CD4-positive, alpha-beta T cell treated with Interleukin-4 for 1 hour (primary cell): ENCODE measurements at regions not wholly inside any gene's neighbourhood (a gene's known extent, or its start where the extent isn't known, plus 50 kb on each side); places are given as distances from the start of the nearest gene placed in this dataset.
"Not testable (repeated sequence)": the region's sequence is repeated elsewhere in the genome, so short reads cannot be mapped to it uniquely, and the experiment has no call there.

Experiments used
- DNase-seq, 2 donors: peaks; one replicate each; pipeline ENCODE4 v3.0.0-alpha.2; 2020 to 2022

- no peak for DNase-seq
Measured at GRCh38 chr1:234897754-234898454, 230.7 kb downstream of the TOMM20 start.

DNA sequence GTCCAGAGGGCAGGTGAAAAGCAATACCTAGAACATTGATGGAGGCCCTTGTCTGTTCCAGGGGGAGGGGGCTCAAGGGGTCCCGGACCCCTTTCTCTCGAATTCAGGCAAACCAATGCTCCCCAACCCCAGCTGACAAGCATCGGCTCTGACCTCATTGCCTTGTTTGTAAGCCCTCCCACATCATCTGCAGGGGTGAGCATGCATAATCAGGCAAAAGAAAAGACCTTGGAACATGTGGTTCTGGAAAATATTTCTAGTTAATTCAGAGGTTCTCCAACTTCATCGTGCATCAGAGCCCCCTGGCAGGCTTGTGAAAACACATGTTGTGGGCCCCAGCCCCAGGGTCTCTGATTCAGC lies 231.3 kb downstream of the TOMM20 start:
- no peak for DNase-seq

DNA sequence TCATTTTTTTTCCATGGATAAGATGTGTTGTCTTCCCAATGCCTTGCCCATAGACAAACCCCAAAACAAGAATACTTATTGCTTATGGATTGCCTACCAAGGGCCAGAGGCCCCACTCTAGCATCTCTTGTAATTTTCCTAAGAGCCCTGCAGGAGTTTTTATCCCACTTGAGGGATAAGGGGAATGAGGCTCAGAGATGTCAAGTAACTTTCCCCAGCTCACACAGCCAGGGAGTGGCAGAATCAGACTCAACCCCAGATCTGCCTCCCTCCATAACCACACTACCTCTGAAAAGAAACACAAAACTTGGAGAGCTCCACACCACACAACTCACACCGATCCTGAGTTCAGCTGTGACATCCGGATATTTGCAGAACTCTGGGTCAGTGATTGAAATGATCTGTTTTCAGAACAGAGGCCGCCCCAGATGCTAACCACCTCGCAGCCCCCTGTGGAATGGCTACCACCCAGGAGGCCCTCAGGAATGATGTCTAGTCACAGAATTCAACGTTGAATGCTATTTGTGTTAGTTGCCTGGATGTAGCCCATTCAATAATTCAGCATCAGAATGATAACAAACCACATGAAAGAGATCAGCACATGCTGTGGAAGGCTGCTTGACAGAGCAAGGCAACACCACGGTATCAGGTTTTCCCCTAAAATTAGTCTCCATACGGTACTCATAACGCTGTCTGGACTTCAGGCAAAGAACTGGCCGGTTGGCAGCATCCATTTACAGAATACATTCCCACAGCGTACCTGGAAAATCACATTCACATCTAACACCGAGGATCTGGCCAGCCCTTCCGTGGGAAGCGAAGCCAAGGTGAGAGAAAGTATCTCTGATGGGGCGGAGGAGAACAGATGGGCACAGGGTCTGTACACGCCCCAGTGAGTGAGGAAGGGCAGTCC lies 231.9 kb downstream of the TOMM20 start:
- no peak for DNase-seq

DNA sequence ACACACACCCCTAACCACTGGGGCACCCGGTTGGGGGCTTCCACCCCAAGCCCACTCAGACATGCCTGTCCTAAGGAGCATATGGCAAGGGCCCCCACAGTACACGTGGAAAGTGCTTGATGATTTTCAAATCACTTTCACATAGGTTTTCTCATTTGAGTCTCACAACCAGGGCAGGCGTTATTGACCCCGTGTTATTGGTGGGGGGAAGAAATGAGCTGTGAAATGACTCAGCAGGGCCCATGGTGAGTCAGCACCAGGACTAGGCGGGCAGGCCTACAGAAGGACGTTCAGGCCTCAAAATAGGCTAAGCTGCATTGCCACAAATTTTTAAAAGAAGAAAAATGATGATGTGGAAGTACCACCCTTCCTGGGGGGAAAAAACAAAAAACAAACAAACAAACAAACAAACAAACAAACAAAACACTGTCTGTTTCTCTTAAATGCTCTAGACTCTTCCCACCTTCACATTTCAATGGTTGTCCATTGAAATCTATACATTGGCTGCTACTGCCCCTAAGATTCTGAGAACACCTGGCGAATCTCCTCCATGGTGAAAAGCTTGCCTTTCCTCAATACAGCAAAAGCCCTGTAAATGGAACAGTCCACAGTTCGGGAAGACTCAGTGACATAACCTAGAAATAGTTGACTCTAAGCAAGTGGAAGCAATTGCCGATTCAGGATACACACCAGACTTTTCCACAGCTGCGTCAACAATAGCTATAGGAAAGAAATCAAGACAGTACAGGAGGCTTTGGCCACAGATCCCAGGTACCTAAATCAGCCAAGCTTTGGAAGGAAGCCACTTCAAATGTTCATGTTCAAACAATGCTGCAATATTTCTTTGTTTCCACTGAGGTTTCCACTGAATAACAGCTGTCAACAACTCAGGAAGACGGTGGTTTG lies 234.7 kb downstream of the TOMM20 start:
- peak in 1 of 2 donors; percentile 25 for DNase-seq

GRCh38 chr1:234893359-234893724 lies 235.3 kb downstream of the TOMM20 start:
- no peak for DNase-seq

DNA sequence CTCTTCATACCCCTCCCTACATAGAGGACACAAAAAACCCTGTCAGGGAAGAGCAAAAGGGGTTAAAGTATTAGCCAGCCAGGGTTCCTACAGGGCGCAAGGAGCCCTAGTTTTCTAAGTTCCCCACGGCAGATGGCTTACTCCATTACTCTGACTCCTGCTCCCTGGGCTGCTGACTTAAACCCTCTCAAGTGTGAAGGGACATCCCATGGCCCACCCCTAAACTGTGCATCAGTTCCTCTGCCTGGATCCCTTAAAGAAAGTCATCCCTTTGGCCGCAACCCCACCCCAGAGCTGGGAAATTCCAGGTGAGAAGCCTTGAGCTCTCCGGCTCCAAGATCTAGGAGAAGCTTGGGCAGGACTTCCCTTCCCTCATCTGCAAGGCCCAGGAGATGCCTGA lies 236.0 kb downstream of the TOMM20 start:
- DNase-seq: no peak

GRCh38 chr1:234891427-234891826 lies 237.2 kb downstream of the TOMM20 start:
- DNase-seq: no peak

DNA sequence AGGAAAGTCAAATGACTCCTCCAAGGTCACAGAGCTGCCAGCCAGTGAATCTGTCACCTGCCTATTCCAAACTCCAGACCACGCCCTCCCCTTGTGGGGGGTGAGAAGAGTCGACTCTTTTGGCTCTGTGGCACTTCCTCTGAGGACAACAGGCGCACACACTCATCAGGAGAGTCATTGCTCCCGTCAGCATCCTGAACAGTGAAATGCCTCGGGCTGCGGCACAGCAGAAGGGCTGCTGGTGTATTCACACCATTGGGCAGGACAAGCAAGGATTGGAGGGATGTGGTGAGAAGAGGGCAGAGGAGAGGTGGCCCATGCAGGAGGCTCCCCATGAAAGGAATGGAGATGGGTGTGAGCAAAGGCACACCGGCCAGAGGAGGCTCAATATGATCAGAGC lies 239.0 kb downstream of the TOMM20 start:
- DNase-seq: no peak

GRCh38 chr1:234888247-234888646 lies 240.4 kb downstream of the TOMM20 start:
- not testable (repeated sequence) for DNase-seq

- DNase-seq: no peak
Measured at GRCh38 chr1:234887016-234887900, 241.4 kb downstream of the TOMM20 start.

DNA sequence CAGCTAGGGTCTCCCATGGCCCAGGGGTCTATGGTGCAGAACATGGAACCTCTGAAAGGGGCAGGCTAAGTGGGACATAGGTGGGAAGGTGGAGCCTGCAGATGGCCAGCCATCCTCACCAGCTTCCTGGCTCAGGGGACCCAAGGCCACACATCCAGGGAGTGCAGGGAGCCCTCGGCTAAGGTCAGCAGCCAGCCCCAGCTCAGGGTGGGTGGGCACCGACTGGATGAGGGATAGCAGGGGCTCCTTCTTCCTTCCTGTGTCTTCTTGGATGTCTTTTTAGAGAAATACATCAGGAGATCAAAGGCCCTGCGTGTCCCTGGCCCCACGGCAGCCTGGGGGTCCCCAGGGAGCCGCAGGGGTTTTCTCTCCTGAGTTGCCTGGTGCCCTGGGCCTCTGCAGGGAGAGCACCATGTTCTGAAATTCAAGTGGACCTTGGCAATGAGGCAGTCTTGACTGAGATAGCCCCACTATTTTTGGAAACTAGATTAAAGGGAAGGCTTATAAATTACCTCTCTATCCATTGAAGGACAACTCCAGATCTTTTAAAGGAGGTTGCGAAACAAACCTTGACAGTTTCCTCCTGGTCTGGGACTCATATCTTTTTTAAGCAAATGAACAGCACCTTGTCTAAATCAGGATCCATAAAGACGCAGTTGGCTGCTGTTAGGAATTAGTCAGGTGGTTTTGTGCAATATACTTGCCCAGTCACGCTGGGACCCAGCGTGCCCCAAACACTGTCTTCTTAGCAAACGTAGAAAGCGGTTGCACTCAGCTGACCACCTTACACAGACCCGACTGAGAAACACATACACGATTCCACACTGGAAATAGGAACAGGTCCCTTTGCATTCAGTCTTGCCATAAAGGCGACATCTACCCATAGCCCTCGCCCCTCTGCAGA lies 242.3 kb downstream of the TOMM20 start:
- DNase-seq: no peak

GRCh38 chr1:234885601-234886000 lies 243.0 kb downstream of the TOMM20 start:
- no peak for DNase-seq

DNA sequence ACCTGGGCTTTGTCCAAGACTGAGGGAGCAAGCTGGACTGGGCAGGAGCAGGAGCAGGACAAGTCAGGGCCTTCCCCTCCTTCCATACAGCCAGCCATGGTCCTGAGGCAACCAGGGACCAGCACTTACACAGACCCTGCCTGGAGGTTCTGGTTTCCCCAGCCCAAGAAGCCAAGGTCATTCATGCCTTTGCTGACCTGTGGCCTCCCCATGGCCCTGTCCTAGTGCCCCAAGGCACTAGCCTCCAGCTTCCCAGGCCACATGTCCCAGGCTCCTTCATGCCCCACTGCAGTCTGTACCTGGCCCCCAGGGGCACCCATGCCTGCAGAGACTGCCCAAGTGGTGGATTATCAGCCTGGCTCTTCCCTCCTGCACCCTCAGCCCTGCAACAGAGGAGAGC lies 243.9 kb downstream of the TOMM20 start:
- DNase-seq: no peak

GRCh38 chr1:234884006-234884405 lies 244.6 kb downstream of the TOMM20 start:
- no peak for DNase-seq

- DNase-seq: no peak
Measured at GRCh38 chr1:234882898-234883297, 245.7 kb downstream of the TOMM20 start.

DNA sequence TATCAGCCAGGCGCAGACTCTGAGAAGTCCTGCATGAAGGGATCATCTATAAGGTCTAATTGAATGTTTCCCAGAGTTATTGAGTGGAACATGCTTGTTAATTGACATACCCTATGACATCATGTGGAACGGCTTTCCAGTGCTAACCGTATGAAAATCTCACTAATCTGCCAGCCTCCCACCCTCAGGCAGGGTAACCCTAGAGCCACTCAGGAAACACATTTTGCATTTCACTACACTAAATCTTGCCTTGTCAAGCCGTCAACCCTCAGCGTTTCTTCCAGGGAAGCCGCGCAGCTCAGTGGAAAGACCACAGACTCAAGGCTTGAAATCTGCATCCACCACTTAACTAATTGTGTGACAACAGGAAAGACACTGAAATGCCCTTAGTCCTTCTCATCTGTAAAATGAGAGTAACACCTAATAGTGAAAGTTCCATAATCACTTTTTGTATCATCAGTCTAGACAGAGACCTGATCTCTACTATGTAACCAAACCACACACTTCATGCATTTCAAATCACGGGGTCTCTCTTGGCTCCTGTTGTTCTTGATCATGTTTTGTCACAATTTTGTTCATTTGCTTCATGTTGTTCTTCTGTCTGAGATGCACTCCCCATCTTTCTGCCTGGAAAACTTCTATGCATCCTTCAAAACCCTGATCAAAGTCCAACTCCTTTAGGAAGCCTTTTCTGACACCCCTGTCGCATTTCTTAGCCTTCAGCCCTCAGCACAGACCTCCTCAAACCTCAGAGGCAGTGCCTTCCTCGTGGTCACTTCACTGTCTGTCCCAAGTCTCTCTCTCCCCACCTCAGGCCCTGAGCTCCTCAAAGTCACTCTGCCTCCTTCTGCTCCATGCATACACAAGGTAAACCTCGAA lies 246.5 kb downstream of the TOMM20 start:
- DNase-seq: peak; percentile 26 to 42

GRCh38 chr1:234879147-234880080 lies 249.2 kb downstream of the TOMM20 start:
- no peak for DNase-seq

DNA sequence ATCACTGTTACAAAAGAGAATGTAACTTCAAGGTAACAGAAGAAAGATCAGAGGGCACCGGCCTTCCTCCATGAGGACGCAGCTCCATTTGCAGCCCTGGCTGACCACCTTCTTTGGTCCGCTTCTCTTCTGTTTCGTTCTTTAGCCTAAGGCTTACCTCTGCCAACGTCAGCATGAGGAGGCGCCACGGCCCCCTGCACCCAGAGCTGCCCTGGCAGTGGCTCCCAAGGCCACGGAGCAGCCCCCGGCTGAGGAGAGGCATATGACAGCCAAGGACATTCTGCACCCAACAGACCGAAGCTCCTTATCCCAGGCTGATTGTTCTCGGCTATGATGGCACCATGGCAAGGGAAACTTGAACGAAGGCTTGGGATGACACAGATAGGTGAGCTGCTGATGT lies 250.3 kb downstream of the TOMM20 start:
- DNase-seq: no peak

GRCh38 chr1:234877761-234878160 lies 250.9 kb downstream of the TOMM20 start:
- DNase-seq: no peak
